ENCODE measurements at regions not wholly inside any gene's neighbourhood (a gene's known extent, or its start where the extent isn't known, plus 50 kb on each side); places are given as distances from the start of the nearest gene placed in this dataset.

- Histone ChIP-seq H3K4me1 (no peaks in the 10 kb centered on the region), H3K9me3 (no peaks in the 10 kb centered on the region), H3K27me3 (no peaks in the 10 kb centered on the region), H3K4me3 (replicated peaks in 1 of 3) (no peak overlapping the region), H3K36me3 (no peaks in the 10 kb centered on the region), H3K27ac (no peak overlapping the region)
- no peak for TF ChIP-seq POLR2A (IDR thresholded peaks at IDR 0.05)
- no peak for TF ChIP-seq CTCF (IDR thresholded peaks at IDR 0.05)
- whole genome bisulfite sequencing, 2 donors = 82 to 92% methylated on average over 6 of the region's 6 CpGs
- intact Hi-C loops (cut with DNase I) = no loop called here
- no peak for DNase-seq
Measured at GRCh38 chr14:106842687-106843086, 1316.3 kb downstream of the TMEM121 start.

- H3K4me3 ChIP-seq (replicated peaks in 1 of 3) = no peak overlapping the region
- H3K36me3 ChIP-seq = no peaks in the 10 kb centered on the region
- no peak for DNase-seq
- H3K9me3 ChIP-seq = no peaks in the 10 kb centered on the region
- no peaks in the 10 kb centered on the region for H3K27me3 ChIP-seq
- 59 to 61% methylated on average over 6 of the region's 6 CpGs for WGBS, 2 donors
- TF ChIP-seq POLR2A (IDR thresholded peaks at IDR 0.05) (no peak), CTCF (IDR thresholded peaks at IDR 0.05) (no peak)
- H3K4me1 ChIP-seq = no peaks in the 10 kb centered on the region
- intact Hi-C loops (cut with DNase I) = no loop called here
- no peak overlapping the region for H3K27ac ChIP-seq
Measured at GRCh38 chr14:106843386-106843785, 1317.0 kb downstream of the TMEM121 start.

GRCh38 chr14:106843951-106844483, 1317.6 kb downstream of the TMEM121 start:
- WGBS, 2 donors = 68 to 78% methylated on average over 14 of the region's 14 CpGs
- Histone ChIP-seq H3K27me3 (no peaks in the 10 kb centered on the region), H3K27ac (no peak overlapping the region), H3K36me3 (no peaks in the 10 kb centered on the region), H3K9me3 (no peaks in the 10 kb centered on the region), H3K4me1 (no peaks in the 10 kb centered on the region), H3K4me3 (replicated peaks in 1 of 3) (no peak overlapping the region)
- DNase-seq = no peak
- no peak for TF ChIP-seq CTCF (IDR thresholded peaks at IDR 0.05)
- no peak for TF ChIP-seq POLR2A (IDR thresholded peaks at IDR 0.05)
- intact Hi-C loops (cut with DNase I) = no loop called here

GRCh38 chr14:106844608-106845285, 1318.4 kb downstream of the TMEM121 start:
- Histone ChIP-seq H3K4me3 (replicated peaks in 1 of 3) (no peak overlapping the region), H3K36me3 (no peaks in the 10 kb centered on the region), H3K27ac (no peak overlapping the region), H3K9me3 (no peaks in the 10 kb centered on the region), H3K4me1 (no peaks in the 10 kb centered on the region), H3K27me3 (no peaks in the 10 kb centered on the region)
- 43 to 55% methylated on average over 35 to 38 of the region's 56 CpGs for WGBS, 2 donors
- intact Hi-C loops (cut with DNase I) = no loop called here
- no peak for TF ChIP-seq POLR2A (IDR thresholded peaks at IDR 0.05)
- TF ChIP-seq CTCF (IDR thresholded peaks at IDR 0.05) = no peak
- DNase-seq = peak; percentile 6 to 11

- H3K4me3 ChIP-seq (replicated peaks in 1 of 3) = no peak overlapping the region
- intact Hi-C loops (cut with DNase I) = no loop called here
- TF ChIP-seq CTCF (IDR thresholded peaks at IDR 0.05) (no peak), POLR2A (IDR thresholded peaks at IDR 0.05) (no peak)
Measured at GRCh38 chr14:106845286-106846087, 1319.1 kb downstream of the TMEM121 start.

More at GRCh38 chr14:106845286-106846087, 1319.1 kb downstream of the TMEM121 start:
- peak in 1 of 2 donors; percentile 12 for DNase-seq
- no peaks in the 10 kb centered on the region for H3K36me3 ChIP-seq
- H3K27ac ChIP-seq = no peak overlapping the region
- no peaks in the 10 kb centered on the region for H3K27me3 ChIP-seq
- WGBS, 2 donors = 65 to 68% methylated on average over 17 of the region's 17 CpGs
- no peaks in the 10 kb centered on the region for H3K4me1 ChIP-seq
- H3K9me3 ChIP-seq = no peaks in the 10 kb centered on the region
